ENCODE measurements at regions not wholly inside any gene's neighbourhood (a gene's known extent, or its start where the extent isn't known, plus 50 kb on each side); places are given as distances from the start of the nearest gene placed in this dataset.

DNA sequence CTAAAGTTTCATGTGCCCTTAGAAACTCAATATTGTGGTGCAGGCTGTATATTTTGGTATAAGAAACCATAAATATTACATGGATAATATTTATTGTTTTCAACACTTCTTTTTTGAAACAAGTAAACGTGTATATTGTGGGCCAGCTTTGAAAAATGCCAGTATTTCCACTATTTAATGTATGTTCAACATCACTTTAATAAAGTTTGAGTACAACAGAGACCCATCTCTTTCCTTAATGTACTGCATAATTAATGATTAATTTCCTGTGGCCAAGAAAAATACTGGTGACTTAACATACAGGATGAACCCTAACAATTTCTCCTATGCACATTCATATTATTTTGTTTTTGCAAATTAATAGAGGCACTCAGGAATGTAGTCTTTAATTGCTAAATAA, 2891.5 kb downstream of the PCDH9 start:
- DNase-seq (ENCODE audit: low read depth, low spot score) = no peak

DNA sequence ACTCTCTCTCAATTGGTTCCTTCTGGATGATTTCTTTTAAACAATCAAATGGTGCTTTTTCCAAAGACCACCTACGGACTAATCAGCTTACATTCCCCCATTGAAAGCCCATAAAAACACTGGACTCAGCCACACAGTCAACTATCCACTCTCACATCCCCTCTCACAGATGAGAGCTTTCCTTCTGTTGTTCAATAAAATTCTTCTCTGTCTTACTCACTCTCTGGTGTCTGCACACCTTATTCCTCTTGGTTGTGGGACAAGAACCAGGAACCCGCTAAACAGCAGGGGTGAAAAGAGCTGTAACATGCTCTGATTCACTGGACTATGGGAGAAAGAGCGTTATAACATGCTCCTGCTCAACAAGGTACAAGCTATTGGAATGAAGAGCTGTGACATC, 2896.2 kb downstream of the PCDH9 start:
- DNase-seq (ENCODE audit: low read depth, low spot score) = no peak

DNA sequence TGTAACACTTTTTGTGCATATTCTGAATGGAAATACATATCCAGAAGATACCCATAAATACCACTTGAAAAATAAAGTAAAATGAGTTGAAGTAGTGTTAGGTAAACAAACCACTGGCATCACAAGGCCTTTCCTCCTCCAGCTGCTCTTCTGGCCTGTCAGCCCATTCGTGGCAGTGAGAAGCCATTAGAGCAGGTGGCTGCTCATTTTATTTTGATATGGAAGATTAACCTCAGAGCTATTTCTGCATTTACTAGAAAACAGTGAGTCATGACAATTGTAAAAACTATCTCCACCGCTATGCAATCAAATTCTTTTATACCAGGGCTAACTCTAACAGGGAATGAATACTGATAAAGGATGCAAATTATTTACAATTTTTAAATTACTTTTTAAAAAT, 2898.1 kb downstream of the PCDH9 start:
- DNase-seq (ENCODE audit: low read depth, low spot score) = no peak

DNA sequence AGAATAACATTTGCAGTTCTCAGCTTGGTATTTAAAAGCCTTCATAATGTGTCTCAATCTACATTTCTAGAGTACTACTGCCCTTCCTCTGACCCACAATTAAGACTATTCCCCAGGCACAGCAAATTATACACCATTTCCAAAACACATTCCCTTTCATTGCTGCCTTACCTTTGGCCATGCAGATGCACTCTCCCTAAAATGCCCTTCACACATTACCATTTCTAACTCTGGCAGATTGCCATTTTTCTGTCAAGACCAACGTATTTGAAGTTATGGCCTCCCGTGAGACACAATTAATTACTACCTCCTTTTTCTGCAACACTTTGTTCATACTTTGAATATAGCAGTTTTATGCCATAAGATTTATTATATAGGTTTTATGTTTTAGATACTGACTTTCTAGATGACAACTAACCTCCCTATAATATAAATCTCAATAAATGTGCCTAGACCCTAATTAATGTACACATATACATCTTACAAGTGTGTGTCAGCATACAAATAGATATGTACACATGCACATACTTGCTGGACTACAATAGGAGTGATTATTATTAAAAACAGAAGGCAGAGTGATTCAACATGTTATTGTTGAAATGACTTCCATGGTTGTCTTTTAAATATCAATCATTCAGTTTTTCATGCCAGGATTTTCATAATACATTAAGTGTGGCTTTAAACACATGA, 2902.5 kb downstream of the PCDH9 start:
- no peak for DNase-seq (ENCODE audit: low read depth, low spot score)

DNA sequence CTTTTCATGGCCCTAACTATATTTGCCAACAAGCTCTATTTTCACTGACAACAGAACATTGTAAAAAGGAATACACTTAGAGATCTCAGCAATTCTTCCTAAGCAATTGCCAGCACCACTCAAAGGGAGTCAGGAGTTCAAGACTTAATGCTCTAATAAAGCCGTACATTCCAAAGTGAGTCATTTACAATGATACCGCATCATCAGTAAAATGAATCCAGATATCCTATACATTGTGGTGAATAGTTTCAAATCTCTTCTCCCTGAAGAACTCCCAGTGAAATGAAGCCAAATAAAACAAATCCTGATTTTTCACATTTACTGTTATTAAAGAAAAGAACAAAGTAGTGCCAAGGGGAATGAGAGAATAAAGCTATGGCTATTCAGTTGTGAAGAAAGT, 2898.7 kb upstream of the PCDH20 start:
- DNase-seq (ENCODE audit: low read depth, low spot score) = no peak

DNA sequence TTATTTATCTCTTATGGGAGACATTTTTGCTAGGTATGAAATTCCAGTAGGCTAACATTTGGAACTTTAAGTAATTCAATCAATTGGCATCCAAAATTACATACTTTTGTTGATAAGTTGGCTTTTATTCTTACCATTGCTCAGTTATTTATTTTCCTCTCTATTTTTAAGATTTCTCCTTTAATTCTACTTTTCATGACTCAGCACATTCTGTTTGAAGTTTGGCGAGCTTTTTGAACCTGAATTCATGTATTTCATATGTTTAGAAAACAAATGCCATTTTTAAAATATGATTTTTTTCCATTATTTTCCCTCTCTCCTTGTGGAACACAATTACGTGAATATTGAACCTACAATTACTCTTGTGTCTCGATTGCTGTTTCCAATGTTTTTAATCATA, 2896.3 kb upstream of the PCDH20 start:
- no peak for DNase-seq (ENCODE audit: low read depth, low spot score)

DNA sequence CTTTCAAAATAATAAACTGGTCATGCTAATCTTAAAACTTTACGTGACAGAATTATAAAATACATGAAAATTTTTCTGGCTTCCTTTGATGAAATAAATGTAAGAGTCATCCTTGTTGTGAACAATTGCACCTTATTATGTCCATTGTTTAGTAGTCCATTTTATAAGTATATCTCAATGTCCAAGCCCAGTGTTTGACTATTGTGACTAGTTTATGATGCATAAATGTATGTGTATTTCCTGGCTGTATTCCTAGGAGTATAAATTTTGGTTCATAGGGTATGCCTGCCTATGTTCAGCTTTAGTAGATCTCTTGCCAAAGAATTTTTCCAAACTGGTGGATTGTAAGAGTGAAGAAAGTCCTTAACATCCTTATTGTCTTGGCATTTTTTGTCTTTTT, 2895.5 kb upstream of the PCDH20 start:
- DNase-seq (ENCODE audit: low read depth, low spot score) = no peak

DNA sequence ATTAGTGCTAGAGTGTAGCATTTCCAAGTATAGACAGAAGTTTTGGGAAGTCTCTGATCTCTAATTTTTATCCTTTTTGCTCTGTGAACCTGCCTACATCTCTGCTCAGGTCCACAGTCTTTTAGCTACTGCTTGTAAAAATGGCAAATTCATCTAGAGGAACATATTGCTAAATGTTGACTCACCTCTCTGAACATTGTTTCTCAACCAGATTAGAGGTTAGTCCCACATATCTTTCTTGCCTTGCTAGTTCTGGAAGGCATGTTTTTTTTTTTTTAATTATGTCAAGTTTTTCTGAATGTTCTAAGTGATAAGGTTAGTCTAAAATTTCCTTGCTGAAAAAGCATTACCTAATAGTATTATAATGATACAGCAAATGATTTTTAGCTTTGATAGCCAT, 2889.6 kb upstream of the PCDH20 start:
- no peak for DNase-seq (ENCODE audit: low read depth, low spot score)

DNA sequence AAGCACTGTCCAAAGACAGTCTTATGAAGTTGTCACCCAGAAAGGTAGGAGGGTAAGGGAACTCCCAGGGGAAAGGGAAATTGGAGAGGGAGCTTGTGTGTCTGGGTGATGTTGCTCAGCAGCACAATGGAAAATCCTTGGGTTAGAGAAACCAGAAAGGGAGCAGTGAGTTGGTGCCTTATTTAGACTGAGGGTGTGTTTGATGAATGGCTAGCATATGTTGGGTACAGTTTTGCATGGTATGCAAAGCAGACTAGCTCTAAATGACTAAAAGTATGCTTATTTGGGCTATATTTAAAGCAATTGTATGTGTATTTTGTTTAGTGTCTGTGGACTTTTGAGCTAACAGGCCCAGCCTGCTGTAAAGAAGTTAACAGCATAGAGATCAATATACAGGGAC, 2884.6 kb upstream of the PCDH20 start:
- no peak for DNase-seq (ENCODE audit: low read depth, low spot score)

DNA sequence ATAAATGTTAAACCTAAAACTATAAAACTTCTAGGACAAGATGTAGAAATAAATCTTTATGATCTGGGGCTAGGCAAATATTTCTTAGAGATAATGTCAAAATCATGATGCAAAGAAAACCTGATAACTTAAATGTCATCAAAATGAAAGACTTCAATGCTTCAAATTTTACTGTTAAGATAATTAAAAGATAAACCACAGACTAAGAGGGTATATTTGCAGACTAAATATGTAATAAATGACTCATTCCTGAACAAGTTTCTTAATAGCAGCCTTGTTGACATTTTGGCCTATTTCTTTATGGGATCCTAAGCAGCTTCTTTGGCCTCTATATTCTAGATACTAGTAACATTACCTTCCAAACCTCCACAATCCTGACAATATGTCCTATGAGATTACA, 2878.3 kb upstream of the PCDH20 start:
- no peak for DNase-seq (ENCODE audit: low read depth, low spot score)

DNA sequence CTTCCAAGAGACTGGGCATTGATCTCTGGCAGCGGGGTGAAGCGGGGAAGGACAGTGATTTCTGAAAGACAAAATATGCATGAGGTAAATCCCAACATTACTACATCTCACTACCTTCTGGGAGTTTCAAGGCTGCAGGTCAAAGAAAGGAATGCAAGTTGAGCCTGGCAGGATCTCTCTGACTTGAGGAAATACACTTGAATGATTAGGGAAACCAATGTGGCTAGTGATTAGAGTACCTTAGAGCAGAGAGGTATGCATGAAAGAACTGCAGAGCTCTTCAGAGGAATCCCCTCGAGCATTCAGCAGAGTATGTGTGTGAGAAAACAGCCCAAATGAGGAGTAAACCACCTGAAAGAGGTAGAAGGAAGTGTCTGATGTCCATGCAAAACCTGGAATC, 2874.1 kb upstream of the PCDH20 start:
- DNase-seq (ENCODE audit: low read depth, low spot score) = no peak

DNA sequence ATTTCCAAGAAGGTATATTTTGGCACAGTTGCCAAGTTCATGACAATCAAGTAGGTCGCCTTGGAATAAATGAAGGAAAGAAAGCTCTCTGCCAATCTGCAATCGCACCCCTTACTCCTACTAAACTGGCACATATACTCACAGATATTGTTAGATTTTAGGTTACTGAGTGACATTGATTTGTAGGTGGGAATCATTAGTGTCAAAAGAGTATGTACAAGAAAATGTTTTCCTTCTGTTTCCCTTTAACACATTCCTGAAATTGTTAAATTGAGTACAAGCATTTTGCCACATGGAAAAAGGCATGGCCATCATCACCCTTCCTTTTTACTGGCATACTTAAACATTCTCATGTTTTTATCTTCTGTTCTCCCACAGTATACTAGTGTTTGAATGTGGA, 2868.3 kb upstream of the PCDH20 start:
- no peak for DNase-seq (ENCODE audit: low read depth, low spot score)

DNA sequence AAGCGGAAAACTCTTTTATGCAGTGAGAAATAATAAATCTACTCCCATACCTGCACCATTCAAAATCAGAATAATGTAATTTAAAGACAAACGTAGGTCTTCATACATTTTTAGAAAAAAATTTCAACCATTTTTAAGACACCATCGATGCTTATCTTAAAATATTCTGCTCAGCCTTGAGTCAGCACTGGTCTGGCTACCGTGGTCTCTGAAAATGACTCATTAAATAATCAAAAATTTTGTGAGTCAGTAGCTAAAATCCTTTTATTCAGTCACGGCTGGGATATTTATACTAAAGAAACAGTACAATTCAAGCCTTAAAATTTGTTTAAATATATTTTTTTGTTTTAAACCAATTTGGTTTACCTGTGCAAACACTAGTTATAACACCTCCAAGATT, 2862.8 kb upstream of the PCDH20 start:
- DNase-seq (ENCODE audit: low read depth, low spot score) = no peak

DNA sequence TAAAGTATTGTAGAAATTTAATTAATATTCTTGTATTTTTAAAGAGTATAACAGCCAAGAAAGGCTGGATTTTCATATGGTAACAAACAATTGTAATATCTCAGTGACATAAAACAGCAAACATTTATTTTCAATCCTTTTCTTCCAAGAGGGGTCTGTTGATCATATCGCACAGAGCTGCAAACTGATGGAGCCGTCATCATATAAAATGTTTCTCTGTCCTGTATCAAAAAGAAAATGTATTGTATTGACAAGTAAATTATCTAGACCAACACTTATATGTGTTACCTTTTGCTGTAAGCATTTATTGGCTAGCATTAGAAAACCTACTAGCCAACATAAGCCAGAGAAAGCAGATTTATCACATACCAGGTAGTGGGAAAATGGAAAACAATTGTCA, 2861.4 kb upstream of the PCDH20 start:
- DNase-seq (ENCODE audit: low read depth, low spot score) = no peak

DNA sequence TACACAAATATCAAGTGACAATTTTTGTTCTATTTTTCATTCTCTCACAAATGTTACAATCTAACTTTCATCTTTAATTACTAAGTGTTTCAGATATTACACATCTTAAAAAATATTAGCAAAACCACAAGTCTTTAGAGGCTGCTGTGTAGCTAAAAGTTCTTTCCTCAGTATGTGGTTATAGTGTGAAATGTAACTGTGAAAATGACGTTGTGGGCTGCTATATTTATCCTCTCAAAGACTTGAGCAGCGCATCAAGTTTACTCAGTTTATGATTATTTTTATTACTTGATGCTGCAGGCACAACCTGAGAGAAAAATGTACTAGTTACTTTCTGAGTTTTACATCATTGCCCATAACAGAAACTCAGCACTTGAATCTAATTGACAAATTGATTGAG, 2860.6 kb upstream of the PCDH20 start:
- no peak for DNase-seq (ENCODE audit: low read depth, low spot score)

DNA sequence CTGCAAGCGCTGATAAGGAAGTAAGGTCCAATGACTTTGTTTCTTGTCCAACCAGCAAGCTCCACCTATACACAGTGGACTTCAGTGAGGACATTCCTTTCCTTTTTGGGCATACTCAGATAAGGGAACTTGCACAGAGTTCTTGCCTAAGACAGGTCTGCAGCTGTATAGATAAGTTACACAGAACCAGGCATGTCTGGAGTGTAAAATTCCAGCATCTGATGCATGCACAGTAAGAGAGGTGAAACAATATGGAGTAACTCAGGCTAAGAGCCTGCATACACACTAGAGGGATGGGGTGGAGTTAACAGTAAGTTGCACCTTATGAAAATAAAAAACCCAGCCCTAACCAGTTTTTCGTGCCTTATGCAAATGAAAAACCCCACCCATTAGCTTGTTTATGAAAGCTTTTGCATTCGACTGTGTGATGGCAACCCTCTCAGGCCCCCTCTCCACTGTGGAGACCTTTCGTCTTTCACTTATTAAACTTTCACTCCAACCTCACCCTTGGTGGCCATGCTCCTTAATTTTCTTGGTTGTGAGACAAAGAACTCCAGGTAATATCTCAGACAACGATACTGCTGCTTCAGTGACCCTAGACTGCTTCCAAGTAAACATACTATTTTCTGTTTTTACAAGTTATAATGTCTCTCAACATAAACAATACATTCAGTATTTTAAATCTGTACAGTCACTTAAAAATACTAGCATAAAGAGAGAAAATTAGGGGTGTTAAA, 2859.0 kb upstream of the PCDH20 start:
- DNase-seq (ENCODE audit: low read depth, low spot score) = no peak

DNA sequence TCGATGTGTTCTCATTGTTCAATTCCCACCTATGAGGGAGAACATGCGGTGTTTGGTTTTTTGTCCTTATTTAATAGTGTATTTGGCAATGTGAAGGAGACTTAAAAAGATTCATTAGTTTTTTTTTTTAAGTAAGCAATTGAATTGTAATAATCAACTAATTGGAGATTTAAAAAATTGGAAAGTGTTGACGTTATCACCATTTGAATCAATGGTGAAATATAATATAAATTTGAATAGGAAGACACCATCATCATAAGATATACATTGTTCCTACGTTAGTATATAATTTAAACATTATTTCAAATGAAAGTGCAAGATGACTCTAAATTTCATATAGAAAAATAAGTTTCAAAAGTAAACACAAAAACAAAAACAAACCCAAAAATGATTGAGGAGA, 2858.1 kb upstream of the PCDH20 start:
- DNase-seq (ENCODE audit: low read depth, low spot score) = no peak

DNA sequence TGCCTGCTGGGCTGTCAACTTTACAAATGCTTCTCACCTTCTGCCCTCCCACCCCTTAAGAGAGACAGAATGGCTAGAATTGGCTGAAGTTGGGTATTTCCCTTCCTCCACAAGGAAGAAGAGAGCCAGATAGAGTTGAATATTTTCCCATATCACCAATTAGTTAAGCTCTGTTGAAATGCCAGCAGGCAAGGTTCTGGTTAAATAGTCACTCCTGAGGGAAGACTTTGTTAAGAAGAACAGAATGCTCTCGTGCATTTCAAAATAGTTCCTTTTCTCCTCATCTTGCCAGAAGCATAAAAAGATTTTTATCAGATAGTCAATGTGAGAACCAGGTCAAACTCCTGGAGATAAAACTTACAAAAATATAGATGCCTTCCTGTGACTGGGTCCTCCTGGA, 2857.0 kb upstream of the PCDH20 start:
- no peak for DNase-seq (ENCODE audit: low read depth, low spot score)

DNA sequence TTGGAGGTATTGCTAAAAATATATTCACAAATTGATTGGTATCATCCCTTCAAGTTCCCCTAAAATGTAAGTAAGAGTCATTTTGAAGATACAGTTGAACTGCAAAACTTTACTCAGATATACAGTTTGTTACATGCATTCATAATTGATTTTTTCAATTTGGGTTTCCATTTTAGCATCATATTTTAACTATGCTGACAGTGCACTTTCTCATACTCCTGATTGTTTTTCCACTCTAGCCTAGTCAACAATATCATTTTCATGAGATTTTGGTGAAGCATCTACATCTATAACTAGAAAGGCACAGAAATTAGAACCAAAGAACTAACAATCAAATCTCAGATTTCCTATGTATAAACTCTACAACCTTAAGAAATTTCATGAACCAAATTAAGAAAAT, 2850.4 kb upstream of the PCDH20 start:
- DNase-seq (ENCODE audit: low read depth, low spot score) = no peak

DNA sequence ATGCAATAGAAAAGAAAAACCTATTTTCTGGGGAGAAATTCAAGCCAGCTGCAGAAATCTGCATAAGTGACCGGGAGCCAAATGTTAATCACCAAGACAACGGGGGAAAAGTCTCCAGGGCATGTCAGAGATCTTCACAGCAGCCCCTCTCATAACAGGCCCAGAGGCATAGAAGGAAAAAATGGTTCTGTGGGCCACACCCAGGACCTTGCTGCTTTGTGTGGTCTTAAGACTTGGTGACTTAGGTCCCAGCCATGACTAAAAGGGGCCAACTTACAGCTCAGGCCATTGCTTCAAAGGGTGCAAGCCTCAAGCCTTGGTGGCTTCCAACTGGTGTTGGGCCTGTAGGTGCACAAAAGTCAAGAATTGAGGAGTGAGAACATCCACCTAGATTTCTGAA, 2847.6 kb upstream of the PCDH20 start:
- DNase-seq (ENCODE audit: low read depth, low spot score) = no peak

DNA sequence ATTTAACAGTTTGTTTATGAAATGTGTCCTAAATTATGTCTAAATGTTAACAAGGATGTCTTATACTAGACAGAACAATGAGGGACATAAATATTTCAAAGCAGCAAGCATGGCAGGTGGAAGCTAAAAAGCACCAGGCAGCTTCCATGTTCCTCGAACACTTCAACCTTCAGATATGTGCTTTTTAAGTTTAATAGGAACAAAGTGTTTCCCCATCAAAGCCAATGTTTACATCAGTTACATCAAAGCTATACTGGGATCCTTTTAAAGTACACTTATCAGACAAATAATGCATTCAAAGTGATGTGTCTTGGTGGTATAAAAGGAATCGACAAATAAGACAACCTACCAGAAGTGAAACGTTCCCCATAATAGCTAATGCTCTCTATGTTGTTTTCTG, 2841.1 kb upstream of the PCDH20 start:
- DNase-seq (ENCODE audit: low read depth, low spot score) = no peak

DNA sequence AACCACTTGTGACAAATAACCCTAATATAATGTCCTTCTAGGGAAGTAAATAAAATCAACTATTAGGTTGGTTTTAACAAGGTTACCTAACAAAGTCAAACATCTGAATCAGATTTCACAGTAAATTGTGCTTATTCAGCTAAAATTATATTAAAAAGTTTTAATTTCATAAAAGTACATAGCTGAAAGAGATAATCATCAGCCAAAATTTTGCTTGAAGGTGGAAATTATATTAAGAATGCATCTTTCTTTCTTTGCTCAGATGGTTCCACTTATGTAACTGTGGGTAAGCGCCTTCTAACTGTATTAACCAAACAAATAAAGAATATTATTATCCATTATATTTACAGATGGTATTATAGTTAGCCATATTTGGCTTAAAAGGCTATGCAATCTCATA, 2840.3 kb upstream of the PCDH20 start:
- DNase-seq (ENCODE audit: low read depth, low spot score) = no peak

DNA sequence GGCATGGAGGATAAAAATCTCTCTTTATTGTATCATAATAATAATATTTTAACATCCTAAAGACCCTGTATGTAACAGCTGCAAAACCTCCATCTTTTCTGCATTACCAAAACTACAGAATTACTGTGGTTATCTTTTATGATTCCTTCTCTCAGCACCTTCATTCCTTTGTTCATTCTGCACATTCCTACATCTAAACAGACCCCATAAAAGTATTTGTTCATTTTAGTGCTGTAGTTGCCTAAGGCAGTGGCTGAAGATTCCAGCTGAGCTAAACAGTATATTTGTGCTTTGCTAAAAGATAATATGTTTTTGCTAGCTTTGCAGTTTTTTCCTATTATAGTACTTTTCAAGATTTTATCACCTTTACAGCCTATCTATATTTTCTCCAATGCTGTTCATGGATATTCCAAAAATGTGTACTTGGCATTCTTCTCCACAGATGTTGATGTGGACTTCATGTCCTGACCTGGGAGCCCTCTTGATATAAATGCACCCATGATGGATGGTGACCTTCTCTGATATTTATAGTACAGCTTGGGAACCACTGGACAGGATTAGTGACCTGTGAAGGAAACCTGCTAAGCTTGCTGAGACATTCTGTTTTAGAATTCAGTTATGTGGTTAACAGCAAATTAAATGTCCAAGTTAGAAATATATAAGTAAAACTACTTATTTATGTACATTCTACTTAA, 2832.9 kb upstream of the PCDH20 start:
- no peak for DNase-seq (ENCODE audit: low read depth, low spot score)

Data from brain pericyte (primary cell).